ENCODE measurements at regions not wholly inside any gene's neighbourhood (a gene's known extent, or its start where the extent isn't known, plus 50 kb on each side); places are given as distances from the start of the nearest gene placed in this dataset.

DNA sequence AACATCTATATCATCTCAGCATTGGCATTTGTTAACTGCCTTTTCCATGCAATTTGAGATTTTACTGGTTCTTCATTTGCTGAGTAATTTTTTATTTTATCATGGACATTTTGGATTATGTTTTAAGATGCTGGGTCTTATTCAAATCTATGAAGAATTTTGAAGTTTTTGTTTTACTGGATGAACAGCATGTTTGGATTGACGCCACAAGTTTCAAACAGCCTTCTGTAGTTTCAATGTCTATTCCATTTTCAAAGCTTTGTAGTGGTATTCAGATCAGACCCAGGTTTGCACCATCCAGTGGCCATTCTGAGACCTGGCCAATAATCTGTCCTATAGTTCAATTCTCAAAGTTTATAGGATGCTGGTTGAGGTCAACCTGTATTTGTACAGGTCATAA, 148.4 kb upstream of the STMND1 start:
- TF ChIP-seq CTCF (IDR thresholded peaks at IDR 0.05 in 2 of 3, conservative IDR thresholded peaks at IDR 0.05 in 1 of 3; ENCODE audit: control insufficient read depth in 2 of 3, extremely low read depth in 1 of 3, insufficient read depth in 1 of 3, low read depth in 3 of 3, low read length in 3 of 3): no peak
- no peak for TF ChIP-seq TARDBP (IDR thresholded peaks at IDR 0.05; ENCODE audit: borderline replicate concordance)
- no peak for TF ChIP-seq TAF1 (IDR thresholded peaks at IDR 0.05; ENCODE audit: borderline replicate concordance, low read depth, low read length)
- no peak for TF ChIP-seq EED (IDR thresholded peaks at IDR 0.05; ENCODE audit: low read depth)
- TF ChIP-seq POLR2AphosphoS2 (IDR thresholded peaks at IDR 0.05; ENCODE audit: low read depth, low read length): no peak
- TF ChIP-seq HDAC6 (IDR thresholded peaks at IDR 0.05; ENCODE audit: unreplicated experiment): no peak
- TF ChIP-seq, protein P1, sequence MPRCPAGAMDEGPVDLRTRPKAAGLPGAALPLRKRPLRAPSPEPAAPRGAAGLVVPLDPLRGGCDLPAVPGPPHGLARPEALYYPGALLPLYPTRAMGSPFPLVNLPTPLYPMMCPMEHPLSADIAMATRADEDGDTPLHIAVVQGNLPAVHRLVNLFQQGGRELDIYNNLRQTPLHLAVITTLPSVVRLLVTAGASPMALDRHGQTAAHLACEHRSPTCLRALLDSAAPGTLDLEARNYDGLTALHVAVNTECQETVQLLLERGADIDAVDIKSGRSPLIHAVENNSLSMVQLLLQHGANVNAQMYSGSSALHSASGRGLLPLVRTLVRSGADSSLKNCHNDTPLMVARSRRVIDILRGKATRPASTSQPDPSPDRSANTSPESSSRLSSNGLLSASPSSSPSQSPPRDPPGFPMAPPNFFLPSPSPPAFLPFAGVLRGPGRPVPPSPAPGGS (IDR thresholded peaks at IDR 0.05; ENCODE audit: borderline replicate concordance, insufficient read depth, low read depth, low read length, poor library complexity, severe bottlenecking): no peak
- TF ChIP-seq ZNF274 (IDR thresholded peaks at IDR 0.05; ENCODE audit: insufficient read depth, insufficient read length): no peak
